Endothelial cell of umbilical vein (primary cell): ENCODE measurements at regions not wholly inside any gene's neighbourhood (a gene's known extent, or its start where the extent isn't known, plus 50 kb on each side); places are given as distances from the start of the nearest gene placed in this dataset.

Experiments used
- BruUV-seq: library from RNA; stranded (reverse); fragments of 400-500 nt; replicated peaks from 2 replicates; lab custom pipeline; 2021; lab: Mats Ljungman, UMichigan
- CTCF ChIA-PET: fragments of 300-600, 350-600 bp; sonication (Branson Sonifier 250); formaldehyde crosslinking; loops from one replicate; lab custom pipeline; 2021; ENCODE audit warnings: antibody characterized with exemption, inconsistent platforms; lab: Charles Lee
- POLR2A ChIA-PET: fragments of 300-600, 350-600 bp; sonication (Branson Sonifier 250); formaldehyde crosslinking; loops from one replicate; lab custom pipeline; 2021; ENCODE audit warnings: antibody characterized with exemption, inconsistent platforms; lab: Charles Lee
- DNase-seq: peaks from one replicate; pipeline ENCODE4 v3.0.0-alpha.2; 2011; ENCODE audit warnings: low read depth, low spot score
- FAIRE-seq: peaks from 2 replicates; lab custom pipeline; 2011; peaks lifted over from hg19 to GRCh38; lab: Jason Lieb, UNC
- H2AFZ ChIP-seq: 2 replicates; pipeline ENCODE4 v1.6.0; 2012; ENCODE audit warnings: low read depth, low read length, control low read depth, inconsistent platforms
- H3K27ac ChIP-seq: 2 replicates; pipeline ENCODE4 v1.5.1; 2011; ENCODE audit warnings: low read depth, mild to moderate bottlenecking, control low read depth, low read length, moderate library complexity; ENCODE audit not compliant: insufficient read depth
- H3K27me3 ChIP-seq, 2 experiments: 2 replicates each; pipeline versions ENCODE4 v1.6.0 to v1.6.1; 2011; ENCODE audit warnings: low read length in 2 of 2, mixed read lengths in 1 of 2; ENCODE audit not compliant: control insufficient read depth in 2 of 2, insufficient read depth in 2 of 2
- H3K36me3 ChIP-seq, 2 experiments: 2 replicates in 1 of 2; 3 replicates in 1 of 2; pipeline ENCODE4 v1.5.1; 2011; ENCODE audit warnings: low read length in 2 of 2, mild to moderate bottlenecking in 1 of 2, moderate library complexity in 1 of 2; ENCODE audit not compliant: control insufficient read depth in 2 of 2, insufficient read depth in 2 of 2; ENCODE audit errors: extremely low read depth in 1 of 2
- H3K4me1 ChIP-seq: 3 replicates; pipeline ENCODE4 v1.5.1; 2011; ENCODE audit warnings: mild to moderate bottlenecking, low read length; ENCODE audit not compliant: control insufficient read depth, insufficient read depth; ENCODE audit errors: extremely low read depth
- H3K4me2 ChIP-seq: 2 replicates; pipeline ENCODE4 v1.6.1; 2011; ENCODE audit warnings: low read length, control low read depth, mixed read lengths; ENCODE audit not compliant: insufficient read depth
- H3K4me3 ChIP-seq, 3 experiments: fragments of 200-600 bp in 1 of 3; sonication (generic), shearing (Covaris generic) in 1 of 3; replicated peaks in 1 of 3; 2 replicates each; pipeline ENCODE4 v1.5.1; 2011 to 2016; ENCODE audit warnings: control low read depth in 3 of 3, low read length in 3 of 3, mild to moderate bottlenecking in 2 of 3, inconsistent platforms in 1 of 3, low read depth in 1 of 3, moderate library complexity in 1 of 3; ENCODE audit not compliant: insufficient read depth in 1 of 3
- H3K79me2 ChIP-seq: 2 replicates; pipeline ENCODE4 v1.6.0; 2012; ENCODE audit warnings: low read length, inconsistent platforms; ENCODE audit not compliant: control insufficient read depth, insufficient read depth
- H3K9ac ChIP-seq: replicated peaks from 2 replicates; pipeline ENCODE3; 2011; ENCODE audit warnings: low read length, control low read depth; ENCODE audit not compliant: insufficient read depth; ENCODE audit errors: extremely low read depth
- H3K9me1 ChIP-seq: replicated peaks from 3 replicates; pipeline ENCODE4 v1.6.0; 2011; ENCODE audit warnings: mild to moderate bottlenecking, low read length; ENCODE audit not compliant: control insufficient read depth, insufficient read depth; ENCODE audit errors: extremely low read depth
- H3K9me3 ChIP-seq: replicated peaks from 2 replicates; pipeline ENCODE4 v1.5.1; 2012; ENCODE audit warnings: low read length, inconsistent platforms; ENCODE audit not compliant: control insufficient read depth, insufficient read depth
- H4K20me1 ChIP-seq: replicated peaks from 2 replicates; pipeline ENCODE3; 2011; ENCODE audit warnings: mild to moderate bottlenecking, low read length; ENCODE audit not compliant: control insufficient read depth, insufficient read depth; ENCODE audit errors: extremely low read depth
- EZH2 ChIP-seq: IDR thresholded peaks from 2 replicates; pipeline ENCODE4 v1.6.1; 2012; ENCODE audit warnings: borderline replicate concordance, low read depth, mild to moderate bottlenecking, moderate library complexity, low read length, inconsistent platforms; ENCODE audit not compliant: severe bottlenecking
- FOS ChIP-seq: IDR thresholded peaks from 2 replicates; pipeline ENCODE4 v1.6.1; 2011; ENCODE audit warnings: mild to moderate bottlenecking, low read length, moderate library complexity, borderline replicate concordance; ENCODE audit not compliant: insufficient read depth
- GATA2 ChIP-seq: IDR thresholded peaks from 2 replicates; pipeline ENCODE4 v1.7.0; 2011; ENCODE audit warnings: low read depth, mild to moderate bottlenecking, moderate library complexity, mixed read lengths, low read length; ENCODE audit not compliant: insufficient read length, insufficient read depth
- JUN ChIP-seq: IDR thresholded peaks from 2 replicates; pipeline ENCODE4 v1.6.1; 2011; ENCODE audit warnings: borderline replicate concordance, low read depth; ENCODE audit not compliant: insufficient read length, insufficient read depth
- MYC ChIP-seq: IDR thresholded peaks from one replicate; pipeline ENCODE4 v1.6.1; 2011; ENCODE audit warnings: mild to moderate bottlenecking, low read depth, low read length
- POLR2A ChIP-seq: IDR thresholded peaks from 2 replicates; pipeline ENCODE4 v1.6.1; 2012; ENCODE audit warnings: low read depth, mild to moderate bottlenecking, control low read depth, low read length
- POLR2AphosphoS5 ChIP-seq: IDR thresholded peaks from 2 replicates; pipeline ENCODE4 v1.6.1; 2012; ENCODE audit warnings: low read depth, mild to moderate bottlenecking, control low read depth, low read length, moderate library complexity; ENCODE audit not compliant: insufficient read depth
- dilution Hi-C: fragments of 300-500 bp; cut with MboI; formaldehyde crosslinking; loops from one replicate; pipeline ENCODE4 v1.15.0; 2019; ENCODE audit warnings: low sequenced_read_pairs; ENCODE audit not compliant: extremely low pct_ligation_motif_present
- intact Hi-C: fragments of 100-400 bp; cut with micrococcal nuclease; formaldehyde crosslinking; loops from one replicate; pipeline ENCODE4 v1.10.0; 2022
- TF ChIP-seq, protein P1 (sequence below): IDR thresholded peaks from 2 replicates; pipeline ENCODE4 v1.6.1; 2011; ENCODE audit not compliant: insufficient read depth, insufficient read length
- TF ChIP-seq, protein P2 (sequence below), 2 donors: IDR thresholded peaks; 1 replicate in 1 of 2; 2 replicates in 1 of 2; pipeline ENCODE4 v1.5.1; 2011; ENCODE audit warnings: low read length in 2 of 2, mild to moderate bottlenecking in 2 of 2, moderate library complexity in 2 of 2, control low read depth in 1 of 2, inconsistent platforms in 1 of 2, low read depth in 1 of 2; ENCODE audit not compliant: insufficient read depth in 1 of 2; ENCODE audit errors: extremely low read depth in 1 of 2

DNA sequence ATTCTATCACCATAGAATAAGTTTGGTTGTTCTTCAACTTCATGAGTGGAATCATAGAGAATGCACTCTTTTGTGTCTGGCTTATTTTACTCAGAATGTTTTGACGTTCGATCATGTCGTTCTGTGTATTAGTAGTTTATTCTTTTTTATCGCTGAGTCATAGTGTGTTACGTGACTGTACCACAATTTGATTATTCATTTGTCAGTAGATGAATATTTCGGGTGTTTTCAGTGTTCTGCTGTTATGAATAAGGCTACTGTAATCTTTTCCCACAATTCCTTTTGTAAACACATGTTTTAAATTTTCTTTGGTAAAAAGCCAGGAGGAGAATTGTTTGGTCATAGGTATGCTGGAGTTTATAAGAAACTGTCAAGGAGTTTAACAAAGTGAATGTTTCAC is 279.9 kb upstream of the B3GAT1 start:
- POLR2A ChIA-PET: no interaction called here

DNA sequence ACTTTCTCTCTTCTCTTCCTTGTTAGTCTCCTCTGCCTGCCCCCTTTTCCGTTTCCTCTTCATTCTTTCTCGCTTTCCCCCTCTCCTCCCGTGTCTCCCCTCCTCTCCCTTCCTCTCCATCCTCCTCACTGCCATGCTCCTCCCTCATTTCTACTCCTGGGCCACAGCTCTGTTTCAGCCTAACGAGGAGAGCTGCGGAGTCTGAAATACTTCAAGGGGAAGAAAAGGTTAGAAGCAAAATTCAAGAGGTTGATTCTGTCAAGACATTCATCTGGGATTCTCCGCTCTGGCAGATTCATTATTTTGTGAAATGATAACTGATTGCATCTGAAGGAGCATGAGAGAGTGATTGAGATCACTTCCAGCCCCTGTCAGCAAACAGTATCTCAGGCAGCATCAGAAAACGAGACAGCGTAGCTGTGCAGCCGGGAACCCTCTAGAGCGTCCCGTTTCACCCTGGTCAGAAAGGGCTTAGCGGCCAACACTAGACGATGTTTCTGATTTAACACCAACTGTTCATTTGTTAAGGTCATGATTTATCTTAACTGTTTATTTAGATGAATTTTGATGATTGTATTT is 279.3 kb upstream of the B3GAT1 start:
- no peak for FAIRE-seq
- Histone ChIP-seq H3K4me2 (no peak overlapping the region), H3K27ac (no peak overlapping the region), H3K79me2 (no peaks in the 10 kb centered on the region), H3K4me1 (no peaks in the 10 kb centered on the region), H3K36me3 (no peaks in the 10 kb centered on the region), H4K20me1 (no peaks in the 10 kb centered on the region), H3K4me3 (no peak overlapping the region), H3K9ac (no peak overlapping the region), H3K9me3 (peaks cover 1% of the 10 kb centered on the region), H2AFZ (no peak overlapping the region), H3K9me1 (no peaks in the 10 kb centered on the region), H3K27me3 (no peaks in the 10 kb centered on the region)
- ChIA-PET CTCF (no interaction called here), POLR2A (no interaction called here)
- dilution Hi-C loops (no loop called here), intact Hi-C loops (no loop called here)
- no TSS peak for BruUV-seq
- TF ChIP-seq MYC (no peak), GATA2 (no peak), POLR2AphosphoS5 (no peak), FOS (no peak), POLR2A (no peak), JUN (no peak), EZH2 (no peak)
- TF ChIP-seq, protein P1, sequence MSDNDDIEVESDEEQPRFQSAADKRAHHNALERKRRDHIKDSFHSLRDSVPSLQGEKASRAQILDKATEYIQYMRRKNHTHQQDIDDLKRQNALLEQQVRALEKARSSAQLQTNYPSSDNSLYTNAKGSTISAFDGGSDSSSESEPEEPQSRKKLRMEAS: no peak
- TF ChIP-seq, protein P2, sequence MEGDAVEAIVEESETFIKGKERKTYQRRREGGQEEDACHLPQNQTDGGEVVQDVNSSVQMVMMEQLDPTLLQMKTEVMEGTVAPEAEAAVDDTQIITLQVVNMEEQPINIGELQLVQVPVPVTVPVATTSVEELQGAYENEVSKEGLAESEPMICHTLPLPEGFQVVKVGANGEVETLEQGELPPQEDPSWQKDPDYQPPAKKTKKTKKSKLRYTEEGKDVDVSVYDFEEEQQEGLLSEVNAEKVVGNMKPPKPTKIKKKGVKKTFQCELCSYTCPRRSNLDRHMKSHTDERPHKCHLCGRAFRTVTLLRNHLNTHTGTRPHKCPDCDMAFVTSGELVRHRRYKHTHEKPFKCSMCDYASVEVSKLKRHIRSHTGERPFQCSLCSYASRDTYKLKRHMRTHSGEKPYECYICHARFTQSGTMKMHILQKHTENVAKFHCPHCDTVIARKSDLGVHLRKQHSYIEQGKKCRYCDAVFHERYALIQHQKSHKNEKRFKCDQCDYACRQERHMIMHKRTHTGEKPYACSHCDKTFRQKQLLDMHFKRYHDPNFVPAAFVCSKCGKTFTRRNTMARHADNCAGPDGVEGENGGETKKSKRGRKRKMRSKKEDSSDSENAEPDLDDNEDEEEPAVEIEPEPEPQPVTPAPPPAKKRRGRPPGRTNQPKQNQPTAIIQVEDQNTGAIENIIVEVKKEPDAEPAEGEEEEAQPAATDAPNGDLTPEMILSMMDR (IDR thresholded peaks at IDR 0.05; ENCODE audit: extremely low read depth in 1 of 2, insufficient read depth in 1 of 2, low read depth in 1 of 2, low read length in 2 of 2): no peak
- no peak for DNase-seq

More for the DNA sequence above, 279.9 kb upstream of the B3GAT1 start:
- no peaks in the 10 kb centered on the region for H3K27me3 ChIP-seq
- CTCF ChIA-PET: no interaction called here
- H3K79me2 ChIP-seq: no peaks in the 10 kb centered on the region
- no peaks in the 10 kb centered on the region for H3K9me1 ChIP-seq
- intact Hi-C loops (no loop called here), dilution Hi-C loops (no loop called here)
- no peaks in the 10 kb centered on the region for H4K20me1 ChIP-seq
- TF ChIP-seq JUN (no peak), MYC (no peak)
- TF ChIP-seq, protein P2 (IDR thresholded peaks at IDR 0.05; ENCODE audit: extremely low read depth in 1 of 2, insufficient read depth in 1 of 2, low read depth in 1 of 2, low read length in 2 of 2): no peak
- H3K9me3 ChIP-seq: peaks cover 1% of the 10 kb centered on the region
- H3K4me3 ChIP-seq: no peak overlapping the region
- no peak for FAIRE-seq
- no peak overlapping the region for H2AFZ ChIP-seq
- no peak overlapping the region for H3K9ac ChIP-seq
- no peaks in the 10 kb centered on the region for H3K36me3 ChIP-seq
- H3K4me2 ChIP-seq: no peak overlapping the region
- H3K4me1 ChIP-seq: no peaks in the 10 kb centered on the region
- H3K27ac ChIP-seq: no peak overlapping the region
- no peak for DNase-seq
- BruUV-seq: no TSS peak
